Fibroblast of skin of right quadriceps (primary cell): ENCODE measurements at regions not wholly inside any gene's neighbourhood (a gene's known extent, or its start where the extent isn't known, plus 50 kb on each side); places are given as distances from the start of the nearest gene placed in this dataset.
"Not testable (repeated sequence)": the region's sequence is repeated elsewhere in the genome, so short reads cannot be mapped to it uniquely, and the experiment has no call there.

Experiments used
- DNase-seq: peaks from one replicate; pipeline ENCODE4 v3.0.0-alpha.2; 2013

DNA sequence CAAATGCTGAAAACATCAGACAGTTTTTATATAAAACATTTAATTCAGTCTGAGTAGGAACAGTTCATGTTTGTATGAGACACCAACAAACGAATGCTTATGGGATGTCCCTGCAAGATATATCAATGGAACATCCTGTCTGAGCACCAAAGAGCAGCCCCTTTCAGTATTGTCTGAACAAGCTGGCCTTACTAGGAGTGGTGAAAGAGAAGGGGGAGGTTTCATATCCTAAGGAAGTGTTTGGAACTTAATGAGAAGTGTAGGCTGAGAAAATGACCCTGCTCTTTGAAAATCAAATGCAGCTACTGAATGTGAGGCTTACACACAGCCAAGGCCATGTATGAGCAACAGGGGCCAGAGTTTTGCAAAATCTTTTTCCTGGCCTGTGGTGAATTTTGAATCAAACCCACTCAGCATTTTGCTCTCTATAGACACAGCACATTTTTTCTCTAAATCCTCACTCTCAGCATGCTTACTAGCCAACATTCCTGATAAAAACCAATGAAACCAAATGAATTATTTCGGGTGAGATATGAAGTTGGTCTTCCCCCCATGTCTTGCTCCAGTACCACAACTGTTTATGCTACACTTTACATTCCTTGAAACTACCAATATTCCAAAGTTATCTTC is 119.4 kb downstream of the LUZP4 start:
- peak; percentile 68 for DNase-seq

DNA sequence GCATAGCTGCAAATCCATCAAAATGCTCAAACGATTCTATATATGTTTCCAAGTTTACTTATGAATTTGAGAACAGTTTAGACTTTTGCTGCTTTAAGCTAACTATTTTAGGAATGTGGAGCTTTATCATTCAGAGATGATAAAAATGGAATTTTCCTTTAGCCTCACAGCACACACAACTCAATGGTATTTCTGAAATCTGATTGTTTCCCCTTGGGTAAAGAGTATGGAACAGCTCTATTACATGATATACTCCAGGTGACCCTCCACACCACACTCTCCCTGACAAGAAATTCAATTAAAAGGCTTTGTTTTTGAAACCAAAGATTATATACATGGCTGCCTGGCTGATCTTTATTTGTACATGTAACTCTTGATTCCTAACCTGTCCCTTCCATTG is 120.0 kb downstream of the LUZP4 start:
- peak; percentile 51 for DNase-seq

GRCh38 chrX:115410731-115411428 is 121.4 kb downstream of the LUZP4 start:
- no peak for DNase-seq

GRCh38 chrX:115413246-115413878 is 123.8 kb downstream of the LUZP4 start:
- DNase-seq: peak; percentile 61

- no peak for DNase-seq
Measured at GRCh38 chrX:115419069-115419468, 129.6 kb downstream of the LUZP4 start.

- DNase-seq: no peak
Measured at GRCh38 chrX:115423086-115423485, 133.6 kb downstream of the LUZP4 start.

DNA sequence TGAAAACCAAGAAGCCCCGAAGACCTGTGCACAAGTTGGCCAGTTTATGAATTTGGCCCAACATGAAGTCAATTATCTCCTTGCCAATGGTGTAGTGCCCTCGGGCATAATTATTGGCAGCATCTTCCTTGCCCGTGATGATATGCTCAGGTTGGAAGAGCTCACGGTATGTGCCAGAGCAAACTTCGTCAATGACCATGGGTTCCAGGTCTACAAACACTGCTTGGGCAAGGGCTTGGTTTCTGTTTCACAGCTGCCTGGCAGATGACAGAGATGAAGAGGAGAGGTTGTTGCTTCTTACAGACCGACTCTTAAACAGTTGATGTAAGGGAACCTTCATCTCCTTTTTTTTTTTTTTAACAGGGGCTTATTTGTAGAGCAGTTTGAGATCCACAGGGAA is 135.6 kb upstream of the PLS3 start:
- no peak for DNase-seq

DNA sequence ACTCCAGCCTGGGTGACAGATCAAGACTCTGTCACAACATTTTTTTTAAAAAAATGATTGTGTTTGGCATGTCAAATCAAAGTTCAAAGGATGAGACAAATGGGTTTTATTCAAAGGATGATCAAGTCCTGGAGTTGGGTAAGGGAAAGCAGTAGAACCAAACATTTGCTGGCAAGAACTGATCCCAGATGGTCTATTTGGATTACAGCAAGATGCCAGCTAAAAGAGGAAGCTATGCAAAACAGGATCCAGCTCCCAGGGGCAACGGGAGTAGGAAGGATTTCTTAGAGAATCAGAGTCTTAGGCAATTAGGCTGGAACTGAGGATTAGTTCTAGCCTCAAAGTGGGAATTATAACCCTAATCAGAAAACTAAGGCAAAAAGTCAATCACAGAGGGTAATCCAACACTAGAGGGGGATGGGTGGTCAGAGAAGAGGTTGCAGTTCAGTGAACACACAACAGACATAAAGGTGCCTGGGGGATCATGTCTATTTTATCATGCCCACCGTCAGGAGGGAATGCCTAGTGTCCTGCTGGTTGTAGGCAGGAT is 133.0 kb upstream of the PLS3 start:
- no peak for DNase-seq

DNA sequence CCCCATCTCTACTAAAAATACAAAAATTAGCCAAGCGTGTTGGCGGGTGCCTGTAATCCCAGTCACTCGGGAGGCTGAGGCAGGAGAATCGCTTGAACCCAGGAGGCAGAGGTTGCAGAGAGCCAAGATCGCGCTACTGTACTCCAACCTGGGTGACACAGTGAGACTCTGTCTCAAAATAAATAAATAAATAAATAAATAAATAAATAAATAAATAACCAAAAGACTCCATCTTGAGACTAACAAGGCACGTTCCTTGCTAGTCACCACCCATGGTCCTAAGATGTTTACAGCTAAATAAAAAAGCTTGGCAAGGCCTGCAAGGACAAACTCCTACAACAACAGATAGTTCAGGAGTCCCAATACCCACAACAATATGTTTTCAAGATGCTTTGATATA is 126.1 kb upstream of the PLS3 start:
- not testable (repeated sequence) for DNase-seq

- no peak for DNase-seq
Measured at GRCh38 chrX:115437841-115438595, 123.0 kb upstream of the PLS3 start.

DNA sequence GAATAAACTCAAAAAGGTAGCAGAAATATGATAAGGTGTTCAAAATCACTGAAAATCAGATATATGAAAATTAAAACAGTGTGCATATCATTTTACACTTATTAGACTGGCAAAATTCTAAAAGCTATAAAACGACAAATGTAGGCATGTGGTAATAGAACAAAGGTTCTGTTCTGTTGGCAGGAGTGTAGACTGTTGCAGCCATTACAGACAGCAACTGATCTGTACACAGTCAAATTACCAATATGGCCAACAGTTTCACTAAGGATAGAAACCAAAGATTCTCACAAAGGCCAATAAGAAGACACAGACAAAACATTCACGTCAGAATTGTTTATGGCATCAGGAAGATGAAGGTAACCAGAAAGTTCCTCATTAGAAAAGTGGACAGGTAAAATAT is 112.8 kb upstream of the PLS3 start:
- DNase-seq: no peak

- peak; percentile 31 for DNase-seq
Measured at GRCh38 chrX:115449742-115450141, 111.2 kb upstream of the PLS3 start.

DNA sequence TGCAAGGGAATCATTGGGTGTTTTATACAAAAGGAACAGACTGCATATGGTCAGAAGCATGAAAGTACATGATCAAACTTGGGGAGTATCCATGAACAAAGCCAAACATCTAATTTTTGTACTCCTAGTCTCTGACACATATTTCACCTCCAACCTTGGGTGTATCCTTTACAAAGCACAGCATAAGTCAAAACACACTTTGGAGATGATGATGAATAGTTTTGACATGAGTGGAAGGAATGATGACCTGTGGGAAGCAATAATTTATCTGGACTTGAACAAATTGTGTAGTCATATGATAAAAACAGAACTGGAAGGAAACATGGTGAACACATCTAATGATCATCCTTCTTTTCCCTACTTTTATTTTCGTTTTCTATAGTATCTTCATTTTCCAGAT is 108.7 kb upstream of the PLS3 start:
- DNase-seq: peak; percentile 22

DNA sequence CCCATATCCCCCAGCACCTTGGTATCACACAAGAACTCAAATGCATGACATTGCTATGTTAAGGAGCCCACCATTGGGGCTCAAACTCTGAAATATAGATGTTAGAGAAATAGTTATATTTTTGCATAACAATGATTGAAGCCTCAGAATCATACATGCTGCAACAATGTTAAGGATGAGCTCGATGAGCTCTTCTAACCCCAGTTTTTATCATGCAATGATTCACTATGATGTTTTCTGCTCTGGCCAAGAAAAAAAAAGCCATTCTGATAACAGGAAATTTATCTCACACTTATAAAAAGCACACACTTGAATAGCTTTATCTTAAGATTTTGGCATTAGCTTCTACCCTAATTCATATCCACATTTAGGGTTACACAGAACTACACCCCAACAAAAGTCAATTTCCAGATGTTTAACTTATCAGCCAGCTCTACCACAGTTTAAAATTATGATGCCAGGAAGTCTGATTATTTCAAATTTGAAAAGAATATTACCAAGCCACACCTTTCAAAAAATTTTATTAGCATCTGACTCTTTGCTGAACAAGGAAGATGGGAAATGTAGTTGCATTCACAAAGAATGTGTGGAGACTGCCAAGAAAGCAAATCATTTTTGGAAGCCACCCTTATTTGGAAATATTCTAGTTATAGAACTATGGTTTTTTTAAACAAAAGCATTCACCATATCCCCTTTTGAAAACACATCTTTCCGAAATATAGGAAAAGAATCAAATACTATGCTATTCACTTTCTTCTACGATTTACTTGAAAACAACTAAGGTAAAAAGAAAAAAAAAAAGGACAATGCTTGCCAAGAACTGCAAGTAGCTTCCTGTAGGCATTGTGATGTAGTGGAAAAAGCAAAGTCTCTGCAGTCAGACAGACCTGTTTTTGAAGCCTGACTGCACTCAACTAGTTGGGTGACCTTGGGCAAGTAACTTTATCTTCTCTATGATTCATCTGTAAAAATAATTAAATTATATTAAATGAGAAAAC is 100.8 kb upstream of the PLS3 start:
- DNase-seq: peak; percentile 44

GRCh38 chrX:115462406-115462805 is 98.6 kb upstream of the PLS3 start:
- peak; percentile 2 for DNase-seq

- no peak for DNase-seq
Measured at GRCh38 chrX:115467961-115468360, 93.0 kb upstream of the PLS3 start.

- DNase-seq: no peak
Measured at GRCh38 chrX:115472131-115472530, 88.8 kb upstream of the PLS3 start.

- DNase-seq: no peak
Measured at GRCh38 chrX:115486510-115486909, 74.5 kb upstream of the PLS3 start.

GRCh38 chrX:115487608-115488007 is 73.4 kb upstream of the PLS3 start:
- no peak for DNase-seq

GRCh38 chrX:115490814-115491213 is 70.2 kb upstream of the PLS3 start:
- no peak for DNase-seq

- DNase-seq: no peak
Measured at GRCh38 chrX:115491766-115492165, 69.2 kb upstream of the PLS3 start.

DNA sequence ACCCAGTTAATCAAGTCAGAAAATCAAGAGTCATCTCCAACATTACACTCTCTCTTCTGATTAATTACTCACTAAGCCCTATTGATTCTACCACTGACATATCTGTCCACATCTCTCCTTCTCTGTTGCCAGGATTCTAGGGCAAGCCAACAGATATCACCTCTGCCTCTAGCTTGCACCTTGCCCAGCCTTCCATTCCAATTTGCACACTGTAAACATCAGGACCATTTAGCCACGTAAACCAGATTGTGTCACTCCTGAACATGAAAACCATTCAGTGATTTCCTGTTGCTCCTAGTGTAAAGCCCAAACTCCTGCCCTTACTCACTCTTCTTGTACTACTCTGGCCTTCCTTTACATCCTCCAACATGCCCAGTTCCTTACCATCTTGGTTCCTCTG is 68.0 kb upstream of the PLS3 start:
- no peak for DNase-seq
